ENCODE measurements at regions not wholly inside any gene's neighbourhood (a gene's known extent, or its start where the extent isn't known, plus 50 kb on each side); places are given as distances from the start of the nearest gene placed in this dataset.

DNA sequence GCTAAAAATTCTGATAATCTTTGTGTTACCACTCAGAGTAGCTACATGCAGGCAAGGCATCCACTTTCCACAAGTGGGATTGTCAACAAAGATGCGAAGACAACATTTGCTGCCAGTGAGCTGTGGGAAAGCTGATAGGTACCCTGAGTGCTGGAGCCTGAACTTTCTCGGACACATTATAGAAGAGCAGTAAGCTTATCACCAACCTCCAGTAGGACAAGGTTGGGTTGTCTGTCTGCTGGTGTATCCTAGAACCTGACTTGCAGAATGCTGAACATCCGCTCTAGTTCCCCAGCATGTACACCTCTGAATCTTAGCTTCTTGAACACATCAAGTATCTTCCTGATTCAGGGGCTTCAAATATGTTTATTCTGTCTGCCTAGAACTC lies 103.8 kb upstream of the PPM1H start:
- TF ChIP-seq MXI1 (IDR thresholded peaks at IDR 0.05; ENCODE audit: low read depth, low read length) (no peak), JUND (IDR thresholded peaks at IDR 0.05) (no peak), GABPA (IDR thresholded peaks at IDR 0.05; ENCODE audit: low read depth) (no peak), EZH2phosphoT487 (IDR thresholded peaks at IDR 0.05; ENCODE audit: borderline replicate concordance, low read depth) (no peak), EP300 (IDR thresholded peaks at IDR 0.05; ENCODE audit: borderline replicate concordance in 1 of 2, low read depth in 1 of 2, low read length in 1 of 2) (no peak), TAF1 (IDR thresholded peaks at IDR 0.05; ENCODE audit: borderline replicate concordance, low read depth, low read length) (no peak), RFX5 (IDR thresholded peaks at IDR 0.05; ENCODE audit: low read length) (no peak), NRF1 (IDR thresholded peaks at IDR 0.05; ENCODE audit: low read depth, low read length) (no peak), RAD21 (IDR thresholded peaks at IDR 0.05; ENCODE audit: low read length) (no peak), ELF1 (IDR thresholded peaks at IDR 0.05) (no peak), NFIC (IDR thresholded peaks at IDR 0.05; ENCODE audit: borderline replicate concordance) (no peak), RCOR1 (IDR thresholded peaks at IDR 0.05; ENCODE audit: low read length) (no peak), SIN3A (IDR thresholded peaks at IDR 0.05; ENCODE audit: borderline replicate concordance, low read depth, low read length) (no peak)
- TF ChIP-seq, protein P1, sequence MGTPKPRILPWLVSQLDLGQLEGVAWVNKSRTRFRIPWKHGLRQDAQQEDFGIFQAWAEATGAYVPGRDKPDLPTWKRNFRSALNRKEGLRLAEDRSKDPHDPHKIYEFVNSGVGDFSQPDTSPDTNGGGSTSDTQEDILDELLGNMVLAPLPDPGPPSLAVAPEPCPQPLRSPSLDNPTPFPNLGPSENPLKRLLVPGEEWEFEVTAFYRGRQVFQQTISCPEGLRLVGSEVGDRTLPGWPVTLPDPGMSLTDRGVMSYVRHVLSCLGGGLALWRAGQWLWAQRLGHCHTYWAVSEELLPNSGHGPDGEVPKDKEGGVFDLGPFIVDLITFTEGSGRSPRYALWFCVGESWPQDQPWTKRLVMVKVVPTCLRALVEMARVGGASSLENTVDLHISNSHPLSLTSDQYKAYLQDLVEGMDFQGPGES (IDR thresholded peaks at IDR 0.05; ENCODE audit: low read depth, low read length) = no peak
- TF ChIP-seq, protein P2, sequence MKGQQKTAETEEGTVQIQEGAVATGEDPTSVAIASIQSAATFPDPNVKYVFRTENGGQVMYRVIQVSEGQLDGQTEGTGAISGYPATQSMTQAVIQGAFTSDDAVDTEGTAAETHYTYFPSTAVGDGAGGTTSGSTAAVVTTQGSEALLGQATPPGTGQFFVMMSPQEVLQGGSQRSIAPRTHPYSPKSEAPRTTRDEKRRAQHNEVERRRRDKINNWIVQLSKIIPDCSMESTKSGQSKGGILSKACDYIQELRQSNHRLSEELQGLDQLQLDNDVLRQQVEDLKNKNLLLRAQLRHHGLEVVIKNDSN (IDR thresholded peaks at IDR 0.05; ENCODE audit: borderline replicate concordance, low read depth) = no peak
- TF ChIP-seq, protein P3, sequence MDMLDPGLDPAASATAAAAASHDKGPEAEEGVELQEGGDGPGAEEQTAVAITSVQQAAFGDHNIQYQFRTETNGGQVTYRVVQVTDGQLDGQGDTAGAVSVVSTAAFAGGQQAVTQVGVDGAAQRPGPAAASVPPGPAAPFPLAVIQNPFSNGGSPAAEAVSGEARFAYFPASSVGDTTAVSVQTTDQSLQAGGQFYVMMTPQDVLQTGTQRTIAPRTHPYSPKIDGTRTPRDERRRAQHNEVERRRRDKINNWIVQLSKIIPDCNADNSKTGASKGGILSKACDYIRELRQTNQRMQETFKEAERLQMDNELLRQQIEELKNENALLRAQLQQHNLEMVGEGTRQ (IDR thresholded peaks at IDR 0.05; ENCODE audit: borderline replicate concordance, low read depth, low read length) = no peak
- H3K27ac ChIP-seq (ENCODE audit: low read depth in 2 of 2, low read length in 1 of 2) = no peak overlapping the region
- no peak overlapping the region for H2AFZ ChIP-seq (ENCODE audit: low read depth)
- no peaks in the 10 kb centered on the region for H3K4me1 ChIP-seq (ENCODE audit: control insufficient read depth in 1 of 2, insufficient read depth in 2 of 2, low read depth in 1 of 2, low read length in 1 of 2)
- POLR2A ChIA-PET = no interaction called here
- no peaks in the 10 kb centered on the region for H3F3A ChIP-seq (replicated peaks; ENCODE audit: insufficient read depth)
- DNase-seq = no peak
- CTCF ChIA-PET = interaction anchor here (0.6 kb wide), 1 partner anchor 151 kb away, joined by 3 read pairs; no protein-coding TSS in a partner anchor
- no peaks in the 10 kb centered on the region for H4K20me1 ChIP-seq (ENCODE audit: insufficient read depth)
- no peak overlapping the region for H3K9ac ChIP-seq
- H3K36me3 ChIP-seq (replicated peaks in 1 of 2; ENCODE audit: control insufficient read depth in 1 of 2, insufficient read depth in 2 of 2, low read length in 1 of 2) = no peaks in the 10 kb centered on the region
- no peak overlapping the region for H3K4me3 ChIP-seq (ENCODE audit: low read depth in 2 of 2, low read length in 1 of 2)
- no peaks in the 10 kb centered on the region; the same call in 1 of the 2 replicates for H3K27me3 ChIP-seq (ENCODE audit: insufficient read depth)
- H3K79me2 ChIP-seq (ENCODE audit: insufficient read depth) = no peaks in the 10 kb centered on the region
- 33% methylated on average over 3 of the region's 3 CpGs for whole genome bisulfite sequencing (ENCODE audit: low lambda C conversion rate)
- no peak overlapping the region for H3K4me2 ChIP-seq
- no peaks in the 10 kb centered on the region for H3K9me2 ChIP-seq
- H3K9me3 ChIP-seq = no peaks in the 10 kb centered on the region

Measured in SK-N-SH (cell line).